ENCODE measurements at regions not wholly inside any gene's neighbourhood (a gene's known extent, or its start where the extent isn't known, plus 50 kb on each side); places are given as distances from the start of the nearest gene placed in this dataset.
"Not testable (repeated sequence)": the region's sequence is repeated elsewhere in the genome, so short reads cannot be mapped to it uniquely, and the experiment has no call there.

DNA sequence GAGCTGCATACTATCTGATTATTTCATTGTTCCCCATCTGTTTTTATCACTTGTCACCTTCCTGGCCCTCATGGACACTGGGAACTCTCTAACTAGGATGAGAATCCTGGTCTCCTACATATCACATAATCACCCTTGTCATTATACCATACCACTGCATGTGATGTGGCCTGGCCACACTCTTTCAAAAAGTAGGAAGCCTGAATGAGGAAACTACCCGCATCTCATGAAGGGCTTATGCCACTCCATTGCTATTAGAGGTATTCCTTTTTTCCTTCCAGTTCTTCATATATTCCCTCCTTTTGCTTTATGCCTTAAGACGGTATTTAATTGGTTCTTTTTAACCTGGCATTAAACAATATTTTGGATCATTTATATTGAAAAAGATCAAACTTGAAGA lies 1341.4 kb upstream of the NUDT12 start:
- intact Hi-C loops (cut with DNase I), result no loop called here
- H3K4me1 ChIP-seq, result no peaks in the 10 kb centered on the region
- no peaks in the 10 kb centered on the region for H3K36me3 ChIP-seq
- H3K9me3 ChIP-seq, result no peaks in the 10 kb centered on the region
- DNase-seq (ENCODE audit: low spot score in 2 of 2), result no peak
- no peaks in the 10 kb centered on the region for H3K27me3 ChIP-seq
- H3K27ac ChIP-seq, result no peak overlapping the region
- H3K4me3 ChIP-seq, result no peak overlapping the region
- TF ChIP-seq, protein P1, sequence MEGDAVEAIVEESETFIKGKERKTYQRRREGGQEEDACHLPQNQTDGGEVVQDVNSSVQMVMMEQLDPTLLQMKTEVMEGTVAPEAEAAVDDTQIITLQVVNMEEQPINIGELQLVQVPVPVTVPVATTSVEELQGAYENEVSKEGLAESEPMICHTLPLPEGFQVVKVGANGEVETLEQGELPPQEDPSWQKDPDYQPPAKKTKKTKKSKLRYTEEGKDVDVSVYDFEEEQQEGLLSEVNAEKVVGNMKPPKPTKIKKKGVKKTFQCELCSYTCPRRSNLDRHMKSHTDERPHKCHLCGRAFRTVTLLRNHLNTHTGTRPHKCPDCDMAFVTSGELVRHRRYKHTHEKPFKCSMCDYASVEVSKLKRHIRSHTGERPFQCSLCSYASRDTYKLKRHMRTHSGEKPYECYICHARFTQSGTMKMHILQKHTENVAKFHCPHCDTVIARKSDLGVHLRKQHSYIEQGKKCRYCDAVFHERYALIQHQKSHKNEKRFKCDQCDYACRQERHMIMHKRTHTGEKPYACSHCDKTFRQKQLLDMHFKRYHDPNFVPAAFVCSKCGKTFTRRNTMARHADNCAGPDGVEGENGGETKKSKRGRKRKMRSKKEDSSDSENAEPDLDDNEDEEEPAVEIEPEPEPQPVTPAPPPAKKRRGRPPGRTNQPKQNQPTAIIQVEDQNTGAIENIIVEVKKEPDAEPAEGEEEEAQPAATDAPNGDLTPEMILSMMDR (IDR thresholded peaks at IDR 0.05), result no peak

- TF ChIP-seq, protein P1 (IDR thresholded peaks at IDR 0.05), result no peak
- H3K4me1 ChIP-seq, result no peaks in the 10 kb centered on the region
- intact Hi-C loops (cut with DNase I), result no loop called here
- no peaks in the 10 kb centered on the region for H3K27me3 ChIP-seq
- no peaks in the 10 kb centered on the region for H3K36me3 ChIP-seq
- DNase-seq (ENCODE audit: low spot score in 2 of 2), result no peak
- no peak overlapping the region for H3K4me3 ChIP-seq
- no peak overlapping the region for H3K27ac ChIP-seq
- no peaks in the 10 kb centered on the region for H3K9me3 ChIP-seq
These were observed 1329.0 kb upstream of the NUDT12 start for GRCh38 chr5:104891596-104891995.

DNA sequence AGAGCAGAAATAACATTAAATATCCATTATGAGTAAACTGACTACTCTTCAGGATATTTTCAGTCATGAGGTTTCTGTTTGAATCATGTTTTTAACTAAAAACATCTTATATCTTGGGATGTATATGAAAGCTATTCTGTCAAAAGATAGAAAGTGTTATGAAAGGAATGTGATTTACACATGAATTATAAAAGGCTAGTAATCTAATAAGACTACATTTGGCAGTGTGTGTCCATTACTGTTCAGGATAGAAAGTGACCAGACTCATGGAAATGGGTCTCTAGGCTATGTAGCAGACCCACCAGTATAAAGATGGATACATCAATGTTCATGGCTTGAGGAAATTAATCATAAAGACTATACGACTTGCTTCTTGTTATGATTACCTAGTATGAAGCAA lies 1328.2 kb upstream of the NUDT12 start:
- Histone ChIP-seq H3K27me3 (no peaks in the 10 kb centered on the region), H3K27ac (no peak overlapping the region), H3K36me3 (no peaks in the 10 kb centered on the region), H3K4me1 (no peaks in the 10 kb centered on the region), H3K9me3 (no peaks in the 10 kb centered on the region), H3K4me3 (no peak overlapping the region)
- DNase-seq (ENCODE audit: low spot score in 2 of 2), result no peak
- TF ChIP-seq, protein P1 (IDR thresholded peaks at IDR 0.05), result no peak
- intact Hi-C loops (cut with DNase I), result no loop called here

GRCh38 chr5:104859437-104859836 lies 1296.8 kb upstream of the NUDT12 start:
- H3K4me3 ChIP-seq, result no peak overlapping the region
- TF ChIP-seq, protein P1 (IDR thresholded peaks at IDR 0.05), result no peak
- H3K27ac ChIP-seq, result no peak overlapping the region
- DNase-seq (ENCODE audit: low spot score in 2 of 2), result no peak
- no peaks in the 10 kb centered on the region for H3K27me3 ChIP-seq
- intact Hi-C loops (cut with DNase I), result no loop called here
- no peaks in the 10 kb centered on the region for H3K36me3 ChIP-seq
- no peaks in the 10 kb centered on the region for H3K4me1 ChIP-seq
- no peaks in the 10 kb centered on the region for H3K9me3 ChIP-seq

- H3K36me3 ChIP-seq; H3K9me3 ChIP-seq; DNase-seq (ENCODE audit: low spot score in 2 of 2); H3K27ac ChIP-seq; H3K4me1 ChIP-seq; H3K27me3 ChIP-seq; H3K4me3 ChIP-seq; intact Hi-C loops (cut with DNase I): not testable (repeated sequence)
These were observed 1289.5 kb upstream of the NUDT12 start for GRCh38 chr5:104852099-104852498.

GRCh38 chr5:104845541-104845940 lies 1283.0 kb upstream of the NUDT12 start:
- intact Hi-C loops (cut with DNase I), result no loop called here
- TF ChIP-seq, protein P1 (IDR thresholded peaks at IDR 0.05), result no peak
- Histone ChIP-seq H3K36me3 (no peaks in the 10 kb centered on the region), H3K27me3 (no peaks in the 10 kb centered on the region), H3K4me3 (no peak overlapping the region), H3K9me3 (no peaks in the 10 kb centered on the region), H3K27ac (no peak overlapping the region), H3K4me1 (no peaks in the 10 kb centered on the region)
- DNase-seq (ENCODE audit: low spot score in 2 of 2), result no peak

Measured in ascending aorta (tissue), 2 donors.